ENCODE measurements at regions not wholly inside any gene's neighbourhood (a gene's known extent, or its start where the extent isn't known, plus 50 kb on each side); places are given as distances from the start of the nearest gene placed in this dataset.

DNA sequence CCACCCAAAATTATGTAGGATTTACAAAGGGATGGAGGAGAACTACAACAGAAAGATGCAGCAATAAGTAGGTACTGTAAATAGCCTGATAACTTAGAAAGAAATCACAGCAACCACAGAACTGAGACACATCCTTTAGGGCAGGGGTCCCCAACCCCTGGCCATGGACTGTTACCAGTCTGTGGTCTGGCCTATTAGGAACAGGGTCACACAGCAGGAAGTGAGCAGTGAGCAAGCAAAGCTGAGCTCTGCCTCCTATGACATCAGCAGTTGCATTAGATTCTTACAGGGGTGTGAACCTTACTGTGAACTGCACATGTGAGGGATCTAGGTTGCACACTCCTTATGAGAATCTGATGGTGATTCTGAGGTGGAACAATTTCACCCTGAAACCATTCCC, 997.6 kb downstream of the DIAPH3 start:
- H3K4me3 ChIP-seq (ENCODE audit: low read length) = no peak overlapping the region
- TF ChIP-seq, protein P1, sequence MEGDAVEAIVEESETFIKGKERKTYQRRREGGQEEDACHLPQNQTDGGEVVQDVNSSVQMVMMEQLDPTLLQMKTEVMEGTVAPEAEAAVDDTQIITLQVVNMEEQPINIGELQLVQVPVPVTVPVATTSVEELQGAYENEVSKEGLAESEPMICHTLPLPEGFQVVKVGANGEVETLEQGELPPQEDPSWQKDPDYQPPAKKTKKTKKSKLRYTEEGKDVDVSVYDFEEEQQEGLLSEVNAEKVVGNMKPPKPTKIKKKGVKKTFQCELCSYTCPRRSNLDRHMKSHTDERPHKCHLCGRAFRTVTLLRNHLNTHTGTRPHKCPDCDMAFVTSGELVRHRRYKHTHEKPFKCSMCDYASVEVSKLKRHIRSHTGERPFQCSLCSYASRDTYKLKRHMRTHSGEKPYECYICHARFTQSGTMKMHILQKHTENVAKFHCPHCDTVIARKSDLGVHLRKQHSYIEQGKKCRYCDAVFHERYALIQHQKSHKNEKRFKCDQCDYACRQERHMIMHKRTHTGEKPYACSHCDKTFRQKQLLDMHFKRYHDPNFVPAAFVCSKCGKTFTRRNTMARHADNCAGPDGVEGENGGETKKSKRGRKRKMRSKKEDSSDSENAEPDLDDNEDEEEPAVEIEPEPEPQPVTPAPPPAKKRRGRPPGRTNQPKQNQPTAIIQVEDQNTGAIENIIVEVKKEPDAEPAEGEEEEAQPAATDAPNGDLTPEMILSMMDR (conservative IDR thresholded peaks at IDR 0.05; ENCODE audit: low read depth, low read length) = no peak
- no peak for DNase-seq (ENCODE audit: low read depth)

DNA sequence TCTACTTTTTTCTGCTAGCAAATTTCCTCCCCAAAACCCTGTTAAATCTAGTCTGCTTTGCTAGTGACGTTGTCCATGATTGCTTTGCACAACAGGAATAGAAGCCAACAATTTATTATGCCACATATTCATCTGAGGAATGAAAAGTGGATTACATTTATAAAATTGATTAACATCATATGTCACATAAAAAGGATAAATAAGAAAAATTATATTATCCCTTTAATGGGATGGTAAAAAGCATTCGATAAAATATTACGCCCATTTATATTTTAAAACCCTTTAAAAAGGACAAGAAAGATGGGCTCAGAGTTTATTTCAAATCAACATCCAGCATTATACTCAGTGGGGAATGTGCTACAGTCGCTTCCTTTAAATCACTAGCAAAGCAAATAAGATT, 991.7 kb downstream of the DIAPH3 start:
- H3K4me3 ChIP-seq (ENCODE audit: low read length) = no peak overlapping the region
- TF ChIP-seq, protein P1 (conservative IDR thresholded peaks at IDR 0.05; ENCODE audit: low read depth, low read length) = no peak
- DNase-seq (ENCODE audit: low read depth) = no peak

DNA sequence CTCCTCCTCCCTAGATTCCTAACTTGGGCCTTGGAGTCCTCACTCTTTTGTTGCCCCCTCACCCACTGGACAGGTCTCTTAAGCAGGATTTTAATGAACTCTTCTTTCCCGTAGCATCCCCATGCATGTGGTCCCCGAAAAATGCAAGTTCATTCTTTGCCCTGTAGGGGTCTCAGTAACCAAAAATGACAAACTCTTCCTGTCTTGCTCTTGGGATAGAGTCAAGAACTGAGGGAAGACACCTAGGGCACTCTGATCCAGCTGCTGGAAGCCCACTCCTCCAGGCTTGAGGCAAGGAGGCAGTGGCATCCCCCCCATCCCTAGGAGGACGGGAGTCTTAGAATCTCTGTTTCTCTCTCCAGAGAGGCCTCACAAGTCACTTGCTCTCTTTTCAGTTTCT, 987.0 kb downstream of the DIAPH3 start:
- H3K4me3 ChIP-seq (ENCODE audit: low read length) = no peak overlapping the region
- no peak for DNase-seq (ENCODE audit: low read depth)
- TF ChIP-seq, protein P1 (conservative IDR thresholded peaks at IDR 0.05; ENCODE audit: low read depth, low read length) = peak; percentile 28

DNA sequence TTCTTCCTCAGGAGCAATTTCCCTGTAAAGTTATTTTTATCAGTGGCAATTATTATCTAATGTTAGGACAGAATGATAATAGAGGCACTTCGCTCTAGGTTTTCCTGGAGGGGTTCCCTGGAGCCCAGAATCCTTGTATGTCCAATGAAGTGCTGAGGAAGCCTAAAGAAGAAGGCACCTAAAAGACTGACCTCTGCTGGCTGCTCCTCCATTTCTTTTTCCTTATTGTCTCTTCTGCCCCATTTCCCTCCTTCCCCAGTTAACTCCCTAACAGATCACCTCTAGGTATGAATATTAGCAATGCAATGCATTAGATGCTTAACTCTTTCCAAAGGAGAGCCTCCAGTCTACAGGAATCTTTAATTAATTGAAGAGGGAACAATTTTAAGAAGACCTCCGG, 985.4 kb downstream of the DIAPH3 start:
- DNase-seq (ENCODE audit: low read depth) = no peak
- TF ChIP-seq, protein P1 (conservative IDR thresholded peaks at IDR 0.05; ENCODE audit: low read depth, low read length) = peak; percentile 44
- H3K4me3 ChIP-seq (ENCODE audit: low read length) = no peak overlapping the region

DNA sequence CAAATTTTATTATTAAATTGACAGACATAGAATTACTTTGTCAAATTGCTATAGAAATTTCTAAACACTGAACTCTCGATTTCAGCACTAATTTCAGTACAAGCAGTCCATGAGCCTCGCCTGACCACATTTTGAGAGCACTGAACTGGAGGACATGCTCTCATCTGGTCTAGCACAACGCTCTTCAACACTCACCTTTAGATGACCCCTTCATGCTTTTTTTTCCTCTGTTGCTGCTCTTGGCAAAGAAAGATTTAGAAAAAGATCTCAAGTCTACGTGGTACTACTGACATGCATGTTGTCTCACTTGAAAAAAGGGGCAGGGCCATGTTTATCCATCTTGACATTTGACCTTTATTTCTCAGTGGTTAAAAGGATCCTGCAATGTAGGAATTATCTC, 981.5 kb downstream of the DIAPH3 start:
- no peak overlapping the region for H3K4me3 ChIP-seq (ENCODE audit: low read length)
- DNase-seq (ENCODE audit: low read depth) = no peak
- TF ChIP-seq, protein P1 (conservative IDR thresholded peaks at IDR 0.05; ENCODE audit: low read depth, low read length) = no peak

DNA sequence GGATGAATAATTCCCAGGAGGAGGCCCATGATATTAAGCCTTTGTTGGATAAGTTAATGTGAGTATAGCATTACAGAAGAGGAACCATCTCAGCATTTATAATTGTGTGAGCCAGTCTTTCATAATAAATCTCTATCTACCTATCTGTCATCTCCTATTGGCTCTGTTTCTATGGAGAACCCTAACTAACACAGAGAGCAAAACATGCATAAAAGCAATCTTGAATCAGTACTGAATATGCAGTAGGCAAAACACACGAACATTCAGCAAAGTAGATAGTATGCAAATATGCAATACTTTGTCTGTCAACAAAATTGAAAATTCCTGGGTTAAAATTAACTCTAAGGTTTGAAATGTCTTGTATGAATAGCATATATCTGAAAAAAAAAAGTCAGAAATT, 966.3 kb downstream of the DIAPH3 start:
- TF ChIP-seq, protein P1 (conservative IDR thresholded peaks at IDR 0.05; ENCODE audit: low read depth, low read length) = no peak
- DNase-seq (ENCODE audit: low read depth) = no peak
- H3K4me3 ChIP-seq (ENCODE audit: low read length) = no peak overlapping the region

DNA sequence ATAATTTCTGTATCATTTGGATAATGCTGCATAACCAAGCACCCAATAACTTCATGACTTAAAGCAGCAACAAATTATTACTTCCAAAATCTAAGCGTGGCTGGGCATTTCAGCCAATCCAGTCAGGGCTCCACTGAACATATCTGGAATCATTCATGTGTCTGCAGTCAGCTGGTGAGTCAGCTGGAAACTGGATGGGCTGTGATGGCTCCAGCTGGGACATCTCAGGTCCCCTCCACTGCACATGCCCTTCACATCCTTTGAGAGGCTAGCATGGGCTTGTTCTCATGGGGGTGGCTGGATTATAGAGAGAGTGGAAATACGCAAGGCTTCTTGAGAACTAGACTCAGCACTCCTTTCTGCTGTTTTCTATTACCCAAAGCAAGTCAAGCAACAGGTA, 961.9 kb downstream of the DIAPH3 start:
- no peak for DNase-seq (ENCODE audit: low read depth)
- no peak overlapping the region for H3K4me3 ChIP-seq (ENCODE audit: low read length)
- TF ChIP-seq, protein P1 (conservative IDR thresholded peaks at IDR 0.05; ENCODE audit: low read depth, low read length) = no peak
